ENCODE measurements at regions not wholly inside any gene's neighbourhood (a gene's known extent, or its start where the extent isn't known, plus 50 kb on each side); places are given as distances from the start of the nearest gene placed in this dataset.

GRCh38 chr9:83116026-83116425, 53.1 kb upstream of the RASEF start:
- TF ChIP-seq CTCF (IDR thresholded peaks at IDR 0.05; ENCODE audit: low read depth, low read length) (no peak), POLR2A (IDR thresholded peaks at IDR 0.05; ENCODE audit: extremely low read depth, insufficient read length) (no peak)

Measured in NB4 (cell line).